8988T (cell line): ENCODE measurements at regions not wholly inside any gene's neighbourhood (a gene's known extent, or its start where the extent isn't known, plus 50 kb on each side); places are given as distances from the start of the nearest gene placed in this dataset.
"Not testable (repeated sequence)": the region's sequence is repeated elsewhere in the genome, so short reads cannot be mapped to it uniquely, and the experiment has no call there.

Experiments used
- DNase-seq: peaks from one replicate; pipeline ENCODE4 v3.0.0; 2011

DNA sequence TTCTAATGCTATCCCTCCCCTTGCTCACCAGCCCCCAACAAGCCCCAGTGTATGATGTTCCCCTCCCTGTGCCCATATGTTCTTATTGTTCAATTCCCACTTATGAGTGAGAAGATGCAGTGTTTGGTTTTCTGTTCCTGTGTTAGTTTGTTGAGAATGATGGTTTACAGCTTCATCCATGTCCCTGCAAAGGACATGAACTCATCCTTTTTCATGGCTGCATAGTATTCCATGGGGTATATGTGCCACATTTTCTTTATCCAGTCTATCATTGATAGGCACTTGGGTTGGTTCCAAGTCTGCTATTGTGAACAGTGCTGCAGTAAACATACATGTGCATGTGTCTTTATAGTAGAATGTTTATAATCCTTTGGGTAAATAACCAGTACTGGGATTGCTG is 480.2 kb upstream of the PTCHD4 start:
- DNase-seq: not testable (repeated sequence)

DNA sequence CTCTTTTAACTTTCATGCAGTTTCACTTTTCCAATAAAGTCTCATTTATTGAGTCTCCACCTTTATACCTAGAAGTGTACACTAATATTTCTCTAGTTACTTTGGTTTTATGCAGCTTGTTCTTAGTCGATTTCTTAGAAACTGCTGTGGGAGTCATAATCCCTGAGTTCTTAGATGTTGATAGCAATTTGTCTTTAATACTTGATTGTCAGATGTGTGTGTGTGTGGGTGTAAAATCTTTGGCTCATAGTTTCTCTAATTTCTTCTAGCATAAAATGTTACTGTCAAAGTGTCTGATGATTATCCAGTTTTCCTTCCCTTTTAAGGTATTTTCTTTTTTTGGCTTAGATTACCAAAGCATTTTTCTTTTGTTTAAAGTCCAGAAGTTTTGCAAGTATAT is 473.8 kb upstream of the PTCHD4 start:
- no peak for DNase-seq

DNA sequence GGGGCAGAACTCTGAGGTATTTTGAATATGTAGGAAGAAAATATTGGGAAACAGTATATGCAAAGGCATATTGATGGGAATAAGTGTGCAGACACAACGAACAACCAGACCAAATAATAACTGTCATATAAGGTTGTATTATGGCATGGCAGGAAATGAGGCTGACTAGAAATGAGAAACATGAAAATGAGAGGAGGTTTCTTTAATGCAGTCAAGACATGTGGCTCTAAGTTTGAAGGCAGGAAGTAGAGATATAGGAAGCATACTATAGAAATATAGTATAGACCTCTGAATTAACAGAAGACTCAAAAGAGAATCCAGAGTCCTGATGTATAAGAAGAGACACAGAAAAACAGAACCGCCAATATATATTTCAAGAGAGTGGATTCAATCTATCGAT is 459.7 kb upstream of the PTCHD4 start:
- no peak for DNase-seq

DNA sequence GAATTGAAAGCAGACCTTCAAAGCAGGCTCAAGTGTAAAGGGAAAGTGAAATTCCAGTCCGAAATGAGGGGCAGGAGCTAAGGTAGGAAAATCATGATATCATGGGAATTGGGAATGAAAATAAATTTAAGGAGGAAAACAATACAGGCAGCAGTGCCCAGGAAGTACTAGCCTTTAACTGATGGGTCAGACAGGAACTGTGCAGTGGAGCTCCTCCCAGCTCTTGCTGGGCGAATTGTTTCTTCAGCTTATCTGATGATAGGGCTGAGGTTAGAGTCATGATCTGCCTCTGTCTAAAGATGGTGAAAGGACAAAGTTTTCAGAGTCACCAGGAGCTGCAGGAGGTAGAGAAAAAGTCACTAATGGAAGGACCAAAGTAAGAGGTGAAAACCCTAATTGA is 457.9 kb upstream of the PTCHD4 start:
- DNase-seq: no peak

DNA sequence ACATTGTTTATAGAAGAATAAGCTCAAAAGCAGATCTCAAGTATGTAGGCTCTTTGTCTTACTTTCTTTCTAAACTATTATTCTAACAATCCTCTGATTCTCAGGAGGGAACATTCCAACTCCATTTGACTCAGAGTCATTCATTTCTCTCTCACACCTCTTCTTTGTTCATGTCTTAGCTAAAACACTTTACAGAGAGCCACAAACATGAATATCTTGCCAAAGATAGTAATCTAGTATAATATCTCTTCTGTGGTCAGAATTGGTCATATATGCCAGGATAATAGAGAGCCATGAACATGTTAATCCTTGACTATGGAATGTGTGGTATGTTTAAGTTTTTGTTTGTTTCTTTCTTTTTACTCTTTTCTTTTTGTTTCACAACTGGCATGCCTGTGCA is 456.0 kb upstream of the PTCHD4 start:
- DNase-seq: no peak

GRCh38 chr6:48564036-48564820 is 453.2 kb upstream of the PTCHD4 start:
- no peak for DNase-seq

DNA sequence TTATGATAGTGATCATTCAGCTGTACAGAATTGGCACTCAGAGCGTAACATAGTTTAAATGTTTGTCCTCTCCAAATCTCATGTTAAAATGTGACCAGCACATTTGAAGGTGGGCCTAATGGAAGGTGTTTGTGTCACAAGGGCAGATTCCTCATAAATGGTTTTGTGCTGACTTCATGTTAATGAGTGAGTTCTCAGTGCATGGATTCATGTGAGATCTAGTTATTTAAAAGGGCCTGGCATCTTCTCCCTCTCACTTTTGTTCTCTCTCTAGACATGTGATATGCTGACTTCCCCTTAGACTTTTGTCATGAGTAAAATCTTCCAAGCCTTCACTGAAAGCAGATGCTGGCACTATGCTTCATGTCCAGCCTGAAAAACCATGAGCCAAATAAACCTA is 452.4 kb upstream of the PTCHD4 start:
- no peak for DNase-seq

- no peak for DNase-seq
Measured at GRCh38 chr6:48560408-48560807, 449.4 kb upstream of the PTCHD4 start.

GRCh38 chr6:48553467-48554189 is 442.6 kb upstream of the PTCHD4 start:
- no peak for DNase-seq

- no peak for DNase-seq
Measured at GRCh38 chr6:48552905-48553304, 441.9 kb upstream of the PTCHD4 start.

GRCh38 chr6:48550603-48551002 is 439.6 kb upstream of the PTCHD4 start:
- DNase-seq: no peak

GRCh38 chr6:48542191-48542590 is 431.2 kb upstream of the PTCHD4 start:
- DNase-seq: no peak

DNA sequence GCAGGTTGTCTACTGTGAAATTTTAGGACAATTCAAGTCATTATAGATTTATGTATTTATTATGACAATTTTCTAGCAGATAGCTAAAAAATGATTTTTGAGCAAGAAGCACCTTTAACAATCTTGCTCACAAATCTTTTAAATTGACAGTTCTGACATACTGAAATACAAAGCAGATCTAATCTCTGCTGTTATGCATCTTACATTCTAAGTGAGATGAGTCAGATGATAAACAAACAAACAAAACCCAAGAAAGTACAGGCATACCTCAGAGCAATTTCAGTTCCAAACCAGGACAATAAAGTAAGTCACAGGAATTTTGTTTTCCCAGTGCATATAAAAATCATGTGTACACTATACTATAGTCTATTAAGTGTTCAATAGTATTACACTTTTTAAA is 430.7 kb upstream of the PTCHD4 start:
- DNase-seq: no peak

GRCh38 chr6:48535582-48536009 is 424.6 kb upstream of the PTCHD4 start:
- DNase-seq: no peak

DNA sequence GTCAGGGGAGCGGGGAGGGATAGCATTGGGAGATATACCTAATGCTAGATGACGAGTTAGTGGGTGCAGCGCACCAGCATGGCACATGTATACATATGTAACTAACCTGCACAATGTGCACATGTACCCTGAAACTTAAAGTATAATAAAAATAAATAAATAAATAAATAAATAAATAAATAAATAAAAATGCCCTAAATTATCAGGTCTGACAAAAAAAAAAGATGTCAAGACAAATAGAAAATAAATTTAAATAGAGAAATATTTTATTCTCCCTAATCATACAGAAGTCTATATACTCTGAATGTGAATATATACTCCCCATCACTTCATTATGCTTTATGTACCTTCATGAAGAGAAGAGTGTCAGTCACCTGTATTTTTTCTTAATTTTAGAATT is 420.0 kb upstream of the PTCHD4 start:
- DNase-seq: not testable (repeated sequence)

- DNase-seq: no peak
Measured at GRCh38 chr6:48525849-48526248, 414.9 kb upstream of the PTCHD4 start.

- DNase-seq: no peak
Measured at GRCh38 chr6:48520951-48521350, 410.0 kb upstream of the PTCHD4 start.

GRCh38 chr6:48512390-48512789 is 401.4 kb upstream of the PTCHD4 start:
- DNase-seq: no peak

DNA sequence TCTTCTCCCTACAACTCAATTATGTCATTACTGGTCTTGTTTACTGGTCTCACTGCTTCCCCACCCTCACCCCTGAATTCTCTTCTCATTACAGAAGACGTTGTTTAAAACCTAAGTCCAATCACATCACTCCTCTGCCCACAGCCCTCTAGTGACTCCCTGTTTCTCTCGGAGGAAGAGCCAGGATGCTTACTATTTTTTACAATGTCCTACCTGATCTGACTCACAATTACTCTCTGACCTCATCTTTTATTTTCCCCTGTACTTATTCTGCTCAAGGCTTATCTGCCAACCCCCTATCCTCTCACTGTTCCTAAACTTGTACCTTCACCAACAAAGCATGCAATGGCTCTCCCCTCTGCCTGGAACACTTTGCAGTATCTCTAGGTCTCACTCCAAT is 400.4 kb upstream of the PTCHD4 start:
- no peak for DNase-seq

DNA sequence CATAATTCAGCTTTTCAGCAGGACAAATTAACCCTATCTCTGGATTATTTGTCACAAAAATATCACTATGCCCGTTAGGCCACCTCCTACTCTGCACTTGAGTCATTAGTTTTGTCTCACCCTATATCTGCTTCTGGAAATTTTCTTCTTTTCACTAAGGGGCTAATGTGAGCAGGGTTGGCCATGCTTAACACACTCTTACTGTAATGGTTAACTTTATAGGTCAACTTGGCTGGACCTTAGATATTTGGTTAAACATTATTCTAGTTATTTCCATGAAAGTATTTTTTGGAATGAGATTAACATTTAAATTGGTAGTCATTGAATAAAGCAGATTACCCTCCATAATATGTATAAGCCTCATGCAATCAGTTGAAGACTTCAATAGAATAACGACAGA is 394.6 kb upstream of the PTCHD4 start:
- no peak for DNase-seq

DNA sequence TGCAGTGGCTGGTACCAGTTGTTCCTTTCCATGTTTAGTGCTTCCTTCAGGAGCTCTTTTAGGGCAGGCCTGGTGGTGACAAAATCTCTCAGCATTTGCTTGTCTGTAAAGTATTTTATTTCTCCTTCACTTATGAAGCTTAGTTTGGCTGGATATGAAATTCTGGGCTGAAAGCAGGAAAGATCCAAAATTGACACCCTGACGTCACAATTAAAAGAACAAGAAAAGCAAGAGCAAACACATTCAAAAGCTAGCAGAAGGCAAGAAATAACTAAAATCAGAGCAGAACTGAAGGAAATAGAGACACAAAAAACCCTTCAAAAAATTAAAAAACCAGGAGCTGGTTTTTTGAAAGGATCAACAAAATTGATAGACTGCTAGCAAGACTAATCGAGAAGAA is 382.4 kb upstream of the PTCHD4 start:
- DNase-seq: not testable (repeated sequence)

DNA sequence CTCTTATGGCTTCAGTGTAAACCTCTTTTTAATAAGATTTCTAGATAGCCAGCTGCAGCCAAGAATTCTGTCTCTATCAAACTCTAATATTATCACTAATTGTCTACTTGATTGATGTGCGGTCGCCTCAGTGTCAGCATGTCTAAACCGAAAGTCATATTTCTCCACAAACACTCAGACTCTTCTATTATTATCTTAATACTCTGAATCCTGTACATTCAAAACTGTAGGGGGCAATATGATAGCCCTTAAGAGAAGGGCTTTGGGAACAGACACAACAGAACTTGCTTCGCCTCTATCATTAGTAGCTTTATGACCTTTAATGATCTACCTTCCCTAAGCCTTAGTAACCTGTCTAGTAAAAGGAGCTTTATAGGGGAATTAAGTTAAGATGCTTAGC is 379.7 kb upstream of the PTCHD4 start:
- no peak for DNase-seq

DNA sequence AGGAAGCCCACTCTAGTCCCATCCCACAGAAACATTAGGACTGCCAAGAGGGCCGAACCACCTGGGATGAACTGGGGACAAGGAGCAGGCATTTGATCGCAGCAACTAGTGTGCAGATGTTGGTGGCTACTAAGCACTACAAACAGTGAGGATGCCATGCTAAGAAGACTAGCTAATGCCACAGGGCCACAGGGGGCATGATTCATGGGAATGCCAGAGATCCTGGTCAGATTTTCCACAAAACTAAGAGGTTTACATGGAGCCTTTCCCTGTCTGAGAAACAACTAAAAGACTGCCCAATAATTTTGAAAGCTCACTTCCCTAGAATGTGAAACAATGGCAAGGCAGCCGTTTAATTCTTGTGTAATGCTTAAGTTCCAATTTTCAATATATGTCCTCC is 375.9 kb upstream of the PTCHD4 start:
- DNase-seq: no peak

- DNase-seq: no peak
Measured at GRCh38 chr6:48486373-48486772, 375.4 kb upstream of the PTCHD4 start.

GRCh38 chr6:48476257-48476656 is 365.3 kb upstream of the PTCHD4 start:
- no peak for DNase-seq
